ENCODE measurements at regions not wholly inside any gene's neighbourhood (a gene's known extent, or its start where the extent isn't known, plus 50 kb on each side); places are given as distances from the start of the nearest gene placed in this dataset.
"Not testable (repeated sequence)": the region's sequence is repeated elsewhere in the genome, so short reads cannot be mapped to it uniquely, and the experiment has no call there.

DNA sequence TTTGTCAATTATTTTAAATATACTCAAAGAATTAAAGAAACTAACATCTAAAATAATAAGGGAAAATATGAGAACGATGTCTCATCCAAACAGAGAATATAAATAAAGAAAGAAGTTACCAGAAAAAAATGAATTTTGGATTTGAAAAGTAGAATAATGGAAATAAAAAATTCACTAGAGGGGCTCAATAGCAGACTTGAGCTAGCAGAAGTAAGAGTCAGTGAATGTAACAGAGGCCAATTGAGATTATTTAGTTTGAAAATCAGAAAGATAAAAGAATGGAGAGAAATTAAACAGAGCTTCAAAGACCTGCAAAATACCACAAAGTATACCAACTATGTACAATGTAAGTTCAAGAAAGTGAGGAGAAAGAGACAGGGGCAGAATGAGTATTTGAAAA lies 333.6 kb downstream of the GPD2 start:
- intact Hi-C loops (cut with micrococcal nuclease): no loop called here

DNA sequence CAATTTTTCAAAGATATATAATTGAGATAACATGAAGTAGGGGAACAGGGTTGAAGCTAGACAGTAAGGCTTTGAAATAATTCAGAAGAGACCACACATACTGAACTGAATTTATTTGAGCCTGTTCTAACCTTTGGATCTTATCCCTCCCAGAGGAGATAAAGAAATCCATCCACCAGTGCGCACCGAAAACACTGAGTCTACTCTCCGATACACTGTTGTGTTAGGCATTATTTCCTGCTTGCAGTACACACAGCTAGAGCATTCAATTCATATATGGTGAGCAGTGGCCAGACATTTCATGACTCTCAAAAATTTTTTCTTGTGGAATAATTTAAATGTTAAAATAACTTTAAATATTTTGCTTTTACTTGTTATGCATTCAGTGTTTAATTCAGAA lies 342.7 kb downstream of the GPD2 start:
- intact Hi-C loops (cut with micrococcal nuclease): no loop called here

DNA sequence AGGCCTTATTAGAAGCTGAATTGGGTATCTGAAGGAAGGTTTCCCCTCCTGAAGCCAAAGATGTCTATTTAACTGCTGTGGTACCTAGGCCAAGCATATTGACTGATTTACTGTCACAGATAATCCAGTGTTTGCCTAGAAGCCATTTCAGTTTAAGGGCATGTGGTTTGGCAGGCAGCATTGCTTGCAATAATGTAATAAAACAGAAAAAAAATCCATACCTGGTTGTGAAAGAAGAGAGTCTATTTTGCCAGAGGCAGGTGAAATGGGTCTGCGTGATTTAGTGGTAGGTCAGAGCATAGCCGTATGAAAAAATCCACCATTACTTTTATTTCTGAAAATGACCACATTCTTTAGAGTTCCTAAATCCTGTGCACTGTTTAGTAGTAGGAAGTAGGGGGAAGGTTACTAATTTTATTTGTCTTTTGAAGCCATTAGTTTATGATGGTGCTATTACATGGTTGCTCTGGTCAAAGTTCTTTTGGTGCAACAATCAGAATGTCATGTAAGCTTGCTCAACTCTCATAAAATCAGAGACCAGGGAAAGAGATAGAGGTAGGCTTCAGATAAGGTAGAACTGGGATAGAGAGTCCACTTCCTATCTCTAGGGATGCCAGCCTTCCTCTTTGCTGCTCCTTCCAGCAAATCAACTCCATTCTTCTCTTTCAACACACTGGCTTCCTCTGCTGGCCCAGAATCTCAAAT lies 343.4 kb downstream of the GPD2 start:
- intact Hi-C loops (cut with micrococcal nuclease): no loop called here

DNA sequence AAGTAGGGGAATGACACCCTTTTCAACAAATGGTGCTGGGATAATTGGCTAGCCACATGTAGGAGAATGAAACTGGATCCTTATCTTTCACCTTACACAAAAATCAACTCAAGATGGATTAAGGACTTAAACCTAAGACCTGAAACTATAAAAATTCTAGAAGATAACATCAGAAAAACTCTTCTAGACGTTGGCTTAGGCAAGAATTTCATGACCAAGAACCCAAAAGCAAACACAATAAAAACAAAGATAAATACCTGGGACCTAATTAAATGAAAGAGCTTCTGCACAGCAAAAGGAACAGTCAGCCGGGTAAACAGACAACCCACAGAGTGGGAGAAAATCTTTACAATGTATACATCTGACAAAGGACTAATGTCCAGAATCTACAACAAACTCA lies 345.5 kb downstream of the GPD2 start:
- intact Hi-C loops (cut with micrococcal nuclease): not testable (repeated sequence)

DNA sequence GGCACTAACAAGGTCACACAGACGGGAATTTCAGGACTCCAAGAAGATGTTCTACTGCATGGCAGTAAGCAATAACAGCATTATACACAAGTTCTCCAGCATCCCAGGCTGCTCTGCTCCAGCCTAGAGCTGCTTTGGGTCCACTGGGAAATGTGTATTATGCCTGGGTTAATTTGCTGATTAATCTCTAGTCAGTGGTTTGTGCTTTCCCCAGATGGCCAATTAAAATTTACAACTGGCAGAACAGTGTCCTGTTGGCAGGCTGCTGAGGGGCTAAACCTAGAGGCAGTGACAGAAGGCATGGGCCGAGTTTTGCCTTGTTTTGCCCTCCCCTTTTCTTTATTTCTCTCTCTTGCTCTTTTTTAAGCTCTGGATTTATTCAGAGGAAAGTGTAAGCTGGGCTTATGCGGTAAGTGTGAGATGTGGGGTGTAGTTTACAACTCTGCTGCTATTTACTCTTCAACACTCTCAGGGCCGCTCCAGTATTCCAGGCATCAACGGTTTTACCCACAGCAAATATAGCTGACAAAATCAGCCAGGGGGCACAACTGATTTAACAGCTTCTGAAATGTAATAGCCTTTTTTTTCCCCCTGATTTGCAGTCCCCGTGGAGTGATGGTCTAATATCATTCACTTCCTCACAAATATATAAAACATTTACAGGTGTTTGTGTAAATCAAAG lies 348.0 kb downstream of the GPD2 start:
- intact Hi-C loops (cut with micrococcal nuclease): no loop called here

DNA sequence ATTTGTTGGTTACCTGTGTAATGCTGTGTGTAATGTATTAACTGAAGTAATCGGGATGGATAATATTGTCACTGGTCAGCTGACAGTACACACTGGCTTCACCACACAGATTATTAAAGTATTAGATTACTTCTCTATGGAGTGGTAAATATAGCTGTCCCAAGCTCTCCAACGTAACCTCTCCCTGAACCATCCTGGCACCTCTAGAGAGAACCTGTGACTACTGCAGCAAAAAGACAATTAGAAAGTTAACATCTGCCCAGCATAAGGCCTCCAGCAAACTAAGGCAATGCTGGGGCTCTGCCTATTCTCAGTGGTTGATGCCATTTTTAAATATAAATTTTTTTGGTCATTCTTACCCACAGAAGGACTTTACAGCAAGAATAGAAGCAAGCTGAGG lies 351.3 kb downstream of the GPD2 start:
- intact Hi-C loops (cut with micrococcal nuclease): no loop called here

DNA sequence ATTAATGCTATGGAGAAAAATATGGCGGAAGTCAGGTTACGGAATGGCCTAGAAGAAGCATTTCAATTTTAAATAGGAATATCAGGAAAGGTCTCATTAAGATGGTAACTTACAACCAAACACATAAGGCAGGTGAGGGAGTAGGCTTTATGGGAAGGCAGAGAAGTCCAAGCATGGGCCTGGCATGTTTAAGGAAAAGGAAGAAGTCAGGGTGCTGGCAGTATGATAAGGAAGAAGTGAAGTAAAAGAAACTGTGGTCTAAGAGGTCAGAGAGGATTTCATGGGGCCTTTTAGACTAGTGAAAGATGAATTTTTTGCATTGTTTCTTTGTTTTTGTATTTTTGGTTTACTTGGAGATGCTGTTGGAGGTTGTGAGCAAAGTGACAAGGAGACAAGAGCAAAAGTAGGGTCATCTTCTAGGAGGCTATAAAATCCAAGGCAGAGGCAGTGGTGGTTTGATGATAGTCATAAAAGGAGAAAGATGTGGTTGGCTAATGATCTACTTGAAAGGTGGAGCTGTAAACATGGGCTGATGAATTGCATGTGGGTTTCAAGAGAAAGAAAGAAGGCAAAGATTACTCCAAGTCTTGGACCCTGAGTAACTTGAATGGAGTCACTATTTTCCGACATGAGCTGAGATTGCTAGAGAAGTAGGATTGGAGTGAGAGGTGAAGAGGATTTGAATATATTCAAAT lies 354.3 kb downstream of the GPD2 start:
- intact Hi-C loops (cut with micrococcal nuclease): no loop called here

DNA sequence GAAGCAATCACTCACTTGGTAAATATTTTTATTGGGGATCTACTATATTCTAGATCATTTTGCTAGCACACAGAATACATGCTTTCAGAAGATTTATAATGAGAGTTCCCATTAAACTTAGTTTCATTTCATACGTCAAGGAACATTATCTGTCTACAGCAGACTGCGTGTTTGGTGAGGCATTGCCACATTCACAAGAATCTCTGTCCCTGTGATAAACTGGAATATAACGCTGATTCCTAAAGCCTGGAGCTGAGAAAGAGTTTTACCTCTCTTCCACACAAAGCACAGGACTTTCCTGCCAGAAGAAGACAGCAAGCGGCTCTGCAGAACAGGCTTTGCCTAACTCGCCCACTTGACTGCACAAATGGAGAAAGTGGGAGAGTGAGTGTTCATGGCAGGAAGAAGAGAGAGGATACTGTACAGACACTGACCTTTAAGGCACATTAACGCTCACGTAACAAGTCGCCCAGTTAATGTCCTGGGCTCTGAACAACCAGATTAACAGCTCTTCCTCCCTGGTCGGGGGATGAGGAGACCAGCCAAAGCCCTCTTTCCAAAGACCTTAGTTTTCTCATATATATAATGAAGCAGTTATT lies 356.2 kb downstream of the GPD2 start:
- intact Hi-C loops (cut with micrococcal nuclease): no loop called here

DNA sequence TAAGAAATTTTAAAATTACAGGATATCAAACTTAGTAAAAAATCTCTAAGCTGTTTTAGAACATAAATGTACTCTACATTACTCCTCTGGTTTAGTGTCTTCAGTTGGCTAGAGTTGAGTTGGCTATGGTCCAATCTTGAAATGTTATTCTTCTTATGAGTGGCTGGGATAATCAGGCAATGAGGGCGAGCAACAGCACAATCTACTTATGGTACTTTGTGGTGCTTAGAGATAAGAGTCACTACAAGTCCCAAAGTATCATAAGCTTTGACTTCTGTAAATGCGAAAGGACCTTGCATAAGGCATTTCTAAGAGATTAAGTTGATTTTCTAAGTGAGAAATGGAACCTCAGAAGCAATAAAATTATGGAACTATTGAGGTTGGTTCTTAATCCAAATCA lies 361.7 kb downstream of the GPD2 start:
- intact Hi-C loops (cut with micrococcal nuclease): no loop called here

DNA sequence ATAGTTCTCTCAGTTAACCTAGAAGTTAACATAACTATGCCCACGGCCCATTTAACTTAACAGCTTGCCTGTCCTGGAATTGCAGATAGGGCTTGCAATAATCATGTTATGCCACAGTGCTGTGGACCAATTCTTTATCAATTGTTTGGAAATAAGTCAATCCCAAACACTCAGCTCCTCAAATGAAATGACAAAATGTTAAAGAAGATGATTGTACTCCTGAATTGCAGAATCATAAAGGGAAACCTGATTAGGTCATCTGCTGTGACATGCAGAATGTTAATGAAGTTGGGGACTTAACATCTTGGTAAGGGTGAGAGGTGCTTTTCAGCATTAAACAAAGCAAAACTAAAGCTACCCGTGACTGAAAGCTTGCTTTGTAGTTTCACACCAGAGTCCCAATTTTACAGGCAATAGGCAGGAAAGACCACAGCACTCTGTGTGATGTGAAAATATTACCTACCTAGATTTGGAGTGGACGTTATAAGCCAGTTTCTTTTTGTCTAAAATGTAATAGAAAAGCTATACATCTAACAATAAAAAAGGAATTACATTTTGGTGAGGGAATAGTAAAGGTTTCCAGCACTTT lies 364.0 kb downstream of the GPD2 start:
- intact Hi-C loops (cut with micrococcal nuclease): no loop called here

DNA sequence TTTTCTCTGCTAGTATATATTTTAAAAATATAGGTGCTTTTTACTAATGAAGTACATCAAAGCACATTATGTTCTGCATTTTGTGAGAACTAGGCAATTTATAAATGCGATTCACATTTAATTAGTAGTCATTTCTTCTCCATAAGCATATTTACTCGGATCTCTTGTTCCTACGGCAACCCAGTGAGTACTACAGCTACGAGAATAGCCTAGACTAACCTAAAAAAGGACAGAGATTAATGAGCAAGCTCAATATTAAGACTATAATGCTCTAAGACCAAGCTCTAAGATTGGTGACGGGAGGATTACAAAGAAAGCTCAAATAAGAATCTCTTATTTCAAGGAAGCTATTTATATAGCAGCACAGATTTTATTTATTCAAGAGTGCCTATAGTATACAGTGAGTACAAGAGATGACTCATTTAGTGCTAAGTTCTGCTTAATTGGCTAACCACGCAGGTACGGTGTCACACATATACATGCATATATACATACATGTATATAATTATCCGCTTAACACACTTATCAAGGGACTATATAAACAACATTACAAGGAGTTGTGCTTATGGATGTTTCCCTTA lies 364.7 kb downstream of the GPD2 start:
- intact Hi-C loops (cut with micrococcal nuclease): no loop called here

DNA sequence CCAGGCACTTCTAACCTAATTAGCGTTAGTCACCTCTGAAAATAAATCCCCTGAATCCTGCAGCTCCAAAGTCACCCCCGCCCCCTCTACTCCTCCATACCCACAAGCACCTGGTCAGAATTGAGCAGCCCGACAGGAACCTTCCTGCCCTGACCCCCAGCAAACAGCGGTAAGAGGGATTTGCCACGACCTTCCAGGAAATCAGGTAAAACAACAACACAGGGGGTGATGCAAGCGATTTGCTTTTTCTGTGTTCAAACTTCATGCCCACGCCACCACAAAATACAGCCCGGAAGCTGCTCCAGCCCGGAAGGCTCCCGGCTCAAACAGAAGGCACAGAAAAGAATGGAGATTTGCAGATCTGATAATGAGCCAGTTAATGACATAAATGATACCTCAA lies 367.1 kb downstream of the GPD2 start:
- intact Hi-C loops (cut with micrococcal nuclease): no loop called here

DNA sequence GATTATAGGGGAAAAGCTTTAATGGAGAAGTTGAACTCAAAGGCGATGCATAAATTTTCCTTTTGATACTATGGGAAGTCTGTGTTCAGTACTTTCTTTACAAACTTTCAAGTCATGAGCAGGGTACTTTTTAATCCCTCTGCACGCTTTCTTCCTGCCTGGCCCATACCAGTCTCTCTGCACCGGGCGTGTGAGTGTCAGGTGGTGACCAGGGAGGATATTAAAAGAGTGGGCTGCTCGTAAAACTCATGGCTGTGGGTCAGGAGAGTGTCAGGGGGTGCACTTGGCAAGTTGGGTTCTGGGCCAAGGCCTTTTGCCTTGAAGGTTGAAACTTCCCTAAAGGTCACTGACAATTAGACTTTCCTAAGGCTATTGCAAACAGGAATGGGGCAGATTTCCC lies 367.8 kb downstream of the GPD2 start:
- intact Hi-C loops (cut with micrococcal nuclease): no loop called here

DNA sequence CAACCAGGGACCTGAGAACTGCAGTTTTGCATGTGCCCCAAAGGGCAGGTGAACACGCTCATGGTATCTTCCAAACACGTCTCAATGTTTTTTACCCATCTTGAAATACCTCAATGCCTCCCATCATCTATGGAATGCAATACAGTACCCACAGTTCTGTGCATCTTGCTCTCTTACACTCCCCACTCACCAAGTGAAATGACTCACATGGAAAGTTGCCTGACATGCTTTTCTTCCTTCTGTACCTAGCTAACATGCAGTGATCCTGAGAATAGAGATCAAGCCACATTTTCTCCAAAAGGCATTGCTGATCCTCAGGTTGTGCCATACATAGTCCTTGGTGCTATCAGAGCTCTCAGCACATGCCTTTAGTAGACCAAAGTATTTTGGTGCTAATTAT lies 373.9 kb downstream of the GPD2 start:
- intact Hi-C loops (cut with micrococcal nuclease): no loop called here

DNA sequence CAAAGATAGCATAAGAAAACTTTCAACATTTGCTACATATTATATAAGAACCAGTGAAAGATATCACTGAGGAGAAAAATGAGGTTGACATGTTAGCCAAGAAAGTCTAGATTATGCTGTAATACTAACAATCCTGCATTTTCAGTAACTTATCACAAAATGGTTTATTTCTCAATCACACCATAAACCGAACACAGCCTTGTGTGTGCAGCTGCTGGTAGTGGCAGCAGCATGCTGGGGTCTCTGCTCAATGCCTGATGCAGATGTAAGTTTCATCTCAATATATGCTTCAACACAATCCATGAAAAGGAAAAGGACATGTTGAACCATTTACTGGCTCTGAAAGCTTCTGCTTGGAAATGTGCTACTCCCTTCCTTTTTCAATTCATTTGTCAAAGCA lies 376.3 kb downstream of the GPD2 start:
- intact Hi-C loops (cut with micrococcal nuclease): no loop called here

DNA sequence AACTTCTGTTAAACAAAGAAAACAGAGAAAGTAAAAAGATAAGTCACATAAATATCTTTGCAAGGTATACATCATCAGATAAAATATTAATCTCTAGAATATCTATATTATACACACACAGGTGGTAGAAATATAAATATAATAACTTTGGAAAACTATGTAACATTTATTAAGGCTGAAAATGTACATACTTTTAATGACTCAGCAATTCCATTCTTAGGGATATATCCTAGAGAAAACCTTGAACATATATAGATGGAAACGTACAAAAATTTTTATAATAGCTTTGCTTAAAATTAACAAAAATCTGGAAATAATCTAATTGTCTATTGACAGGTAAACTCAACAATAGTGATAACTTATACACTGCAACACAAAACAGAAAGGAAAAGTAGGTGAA lies 381.3 kb downstream of the GPD2 start:
- intact Hi-C loops (cut with micrococcal nuclease): no loop called here

DNA sequence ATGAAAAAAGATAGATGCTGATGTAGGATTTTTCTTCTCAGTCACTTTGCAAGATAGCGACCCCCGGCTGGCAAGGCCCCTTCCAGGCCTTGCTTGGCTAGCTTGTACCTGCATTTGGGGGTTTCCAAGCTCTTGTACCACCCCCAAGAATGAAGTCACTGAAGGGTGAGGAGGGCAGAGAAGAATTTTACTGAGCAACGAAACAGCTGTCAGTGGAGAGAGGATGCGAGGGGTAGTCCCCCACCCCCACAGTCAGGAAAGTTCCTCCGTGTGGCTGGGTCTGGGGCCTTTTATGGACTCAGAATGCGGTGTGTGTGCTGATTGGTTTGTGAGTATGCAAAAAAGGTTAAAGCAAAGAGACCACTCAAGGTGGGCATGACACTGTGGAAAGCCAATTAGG lies 382.0 kb downstream of the GPD2 start:
- intact Hi-C loops (cut with micrococcal nuclease): no loop called here

DNA sequence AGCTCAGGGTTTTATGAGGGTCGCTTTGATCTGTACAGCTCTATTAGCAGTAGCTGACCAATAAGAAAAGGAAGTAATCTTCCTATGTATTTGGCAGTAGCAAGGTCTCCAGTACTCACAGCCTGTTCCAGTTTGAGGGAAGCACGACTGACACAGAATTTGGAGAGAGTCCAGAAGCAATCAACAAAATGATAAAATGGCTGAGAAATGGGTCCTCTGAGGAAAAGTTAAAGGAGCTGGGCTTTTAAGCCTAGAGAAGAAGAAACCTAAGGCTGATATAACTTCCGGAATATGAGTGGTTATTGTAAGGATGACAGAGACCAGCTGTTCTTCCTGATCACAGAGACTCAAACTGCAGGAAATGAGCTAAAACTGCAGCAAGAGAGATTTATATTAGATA lies 382.8 kb downstream of the GPD2 start:
- intact Hi-C loops (cut with micrococcal nuclease): no loop called here

DNA sequence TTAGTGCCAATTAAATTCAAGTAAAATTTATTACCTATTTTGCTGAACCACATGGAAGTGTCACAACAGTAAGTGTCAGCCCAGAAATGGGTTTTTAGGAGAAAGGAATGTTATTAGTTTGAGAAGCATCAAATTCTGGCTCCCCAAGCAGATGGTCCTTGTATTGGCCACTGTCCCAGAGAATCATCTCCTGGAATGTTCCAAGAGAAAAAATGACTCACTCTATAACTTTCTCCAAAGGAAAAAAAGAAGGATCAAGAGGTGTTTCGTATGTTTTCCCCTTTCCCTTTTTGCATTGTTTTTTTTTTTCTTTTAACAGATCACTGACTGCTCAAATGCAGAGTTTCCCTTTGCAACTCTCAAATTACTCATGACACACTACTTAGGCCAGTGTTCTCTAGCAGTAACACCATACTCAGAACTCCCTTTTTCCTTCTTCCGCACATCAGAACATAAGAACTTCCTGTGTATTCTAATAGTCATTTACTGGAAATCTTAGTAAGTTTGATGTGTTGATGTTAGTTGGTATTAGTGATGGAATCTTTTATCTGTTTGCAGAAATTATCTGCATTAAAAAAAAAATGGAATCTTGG lies 390.3 kb downstream of the GPD2 start:
- intact Hi-C loops (cut with micrococcal nuclease): no loop called here

DNA sequence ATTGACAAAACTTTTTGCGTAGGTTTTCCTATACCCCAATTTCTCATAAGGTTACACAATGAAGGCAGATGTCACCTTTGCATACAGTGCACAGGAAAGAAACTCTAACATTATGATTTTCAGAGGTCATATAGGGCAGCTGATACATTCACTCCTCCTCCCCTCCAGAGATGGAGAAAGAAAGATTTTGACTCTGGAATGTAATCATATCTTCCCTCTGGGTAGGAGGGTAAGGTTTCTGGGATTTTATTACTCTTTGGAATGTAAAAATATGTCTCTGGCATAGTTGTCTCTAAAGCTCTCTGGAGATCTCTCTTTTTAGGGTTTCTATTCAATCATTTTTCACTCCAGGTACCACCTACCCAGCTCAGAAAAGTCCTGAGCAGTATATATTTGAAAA lies 398.3 kb downstream of the GPD2 start:
- intact Hi-C loops (cut with micrococcal nuclease): no loop called here

DNA sequence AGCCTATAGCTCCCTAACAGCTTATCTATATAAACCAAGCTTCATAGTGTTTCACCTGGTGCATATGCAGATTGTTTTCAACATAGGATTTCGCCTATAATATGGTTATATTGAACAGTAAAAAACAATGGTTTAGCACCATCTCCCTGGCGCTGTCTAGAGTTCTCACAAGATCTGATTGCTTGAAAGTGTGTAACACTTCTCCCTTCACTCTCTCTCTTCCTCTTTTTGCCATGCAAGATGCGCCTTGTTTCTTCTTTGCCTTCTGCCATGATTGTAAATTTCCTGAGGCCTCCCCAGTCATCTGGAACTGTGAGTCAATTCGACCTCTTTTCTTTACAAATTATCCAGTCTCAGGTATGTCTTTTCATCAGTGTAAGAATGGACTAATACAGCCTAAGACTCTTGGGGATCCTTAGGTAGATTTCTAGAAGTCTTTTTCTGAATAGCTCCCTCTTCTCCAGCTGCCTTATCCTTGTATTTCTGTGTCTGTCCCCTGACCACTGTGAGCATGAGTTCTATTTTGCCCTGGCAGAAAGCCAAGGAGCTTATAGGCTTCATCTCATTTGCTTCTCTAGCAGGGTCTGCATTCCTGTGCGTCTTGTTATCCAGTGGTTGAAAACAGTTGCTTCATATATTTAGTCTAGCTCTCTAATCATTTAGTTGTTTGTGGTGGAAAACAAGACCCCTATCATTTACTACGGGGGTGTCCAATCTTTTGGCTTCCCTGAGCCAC lies 401.6 kb downstream of the GPD2 start:
- intact Hi-C loops (cut with micrococcal nuclease): no loop called here

All from T-helper 2 cell treated with Interferon-gamma antibody and Interleukin-4, amounts not matched to agents 100 ng/mL and 5 ng/mL, for 36 hours (primary cell).